GM19035 (cell line): ENCODE measurements at regions not wholly inside any gene's neighbourhood (a gene's known extent, or its start where the extent isn't known, plus 50 kb on each side); places are given as distances from the start of the nearest gene placed in this dataset.
"Not testable (repeated sequence)": the region's sequence is repeated elsewhere in the genome, so short reads cannot be mapped to it uniquely, and the experiment has no call there.

Experiments
- ATAC-seq: cut with Tn5 transposase; IDR thresholded peaks from one replicate; pipeline ENCODE4 v1.9.1; 2021; ENCODE audit not compliant: unreplicated experiment

GRCh38 chr5:158049459-158049858 lies 190.5 kb upstream of the CLINT1 start:
- ATAC-seq = no peak

- ATAC-seq = no peak
Observed at GRCh38 chr5:158045696-158046095, 186.8 kb upstream of the CLINT1 start.

- ATAC-seq = peak; percentile 86
Observed at GRCh38 chr5:158039911-158040347, 181.0 kb upstream of the CLINT1 start.

- peak; percentile 29 for ATAC-seq
Observed at GRCh38 chr5:158039441-158039840, 180.5 kb upstream of the CLINT1 start.

GRCh38 chr5:158036983-158037595 lies 178.1 kb upstream of the CLINT1 start:
- not testable (repeated sequence) for ATAC-seq

- not testable (repeated sequence) for ATAC-seq
Observed at GRCh38 chr5:158034586-158034985, 175.6 kb upstream of the CLINT1 start.

GRCh38 chr5:158033724-158034123 lies 174.8 kb upstream of the CLINT1 start:
- no peak for ATAC-seq

- no peak for ATAC-seq
Observed at GRCh38 chr5:158033076-158033475, 174.1 kb upstream of the CLINT1 start.

GRCh38 chr5:158032246-158032645 lies 173.3 kb upstream of the CLINT1 start:
- ATAC-seq = no peak

- no peak for ATAC-seq
Observed at GRCh38 chr5:158027806-158028775, 169.1 kb upstream of the CLINT1 start.

- ATAC-seq = no peak
Observed at GRCh38 chr5:158026304-158027031, 167.5 kb upstream of the CLINT1 start.

GRCh38 chr5:158023266-158023665 lies 164.3 kb upstream of the CLINT1 start:
- no peak for ATAC-seq

- ATAC-seq = no peak
Observed at GRCh38 chr5:158022837-158023236, 163.9 kb upstream of the CLINT1 start.

- no peak for ATAC-seq
Observed at GRCh38 chr5:158022393-158022792, 163.4 kb upstream of the CLINT1 start.

GRCh38 chr5:158020555-158021418 lies 161.8 kb upstream of the CLINT1 start:
- ATAC-seq = no peak

- ATAC-seq = no peak
Observed at GRCh38 chr5:158017469-158017868, 158.5 kb upstream of the CLINT1 start.

GRCh38 chr5:158014372-158014771 lies 155.4 kb upstream of the CLINT1 start:
- ATAC-seq = no peak

GRCh38 chr5:158013939-158014338 lies 155.0 kb upstream of the CLINT1 start:
- no peak for ATAC-seq

GRCh38 chr5:158013303-158013702 lies 154.4 kb upstream of the CLINT1 start:
- no peak for ATAC-seq

GRCh38 chr5:158011422-158011821 lies 152.5 kb upstream of the CLINT1 start:
- no peak for ATAC-seq

- no peak for ATAC-seq
Observed at GRCh38 chr5:158010831-158011230, 151.9 kb upstream of the CLINT1 start.
